Keratinocyte (primary cell): ENCODE measurements at regions not wholly inside any gene's neighbourhood (a gene's known extent, or its start where the extent isn't known, plus 50 kb on each side); places are given as distances from the start of the nearest gene placed in this dataset.

ENCODE experiments used
- DNase-seq: peaks from one replicate; pipeline ENCODE4 v3.0.0-alpha.2; 2011; ENCODE audit warnings: low read depth, missing footprints, low spot score
- FAIRE-seq: peaks from 2 replicates; lab custom pipeline; 2011; peaks lifted over from hg19 to GRCh38; lab: Jason Lieb, UNC
- H2AFZ ChIP-seq: 2 replicates; pipeline ENCODE4 v1.6.0; 2012; ENCODE audit warnings: low read length, control low read depth, inconsistent platforms; ENCODE audit not compliant: control insufficient read depth
- H3K27ac ChIP-seq: 2 replicates; pipeline ENCODE4 v1.5.1; 2011; ENCODE audit warnings: low read length; ENCODE audit not compliant: control insufficient read depth, insufficient read depth
- H3K27me3 ChIP-seq: 3 replicates; pipeline ENCODE4 v1.6.0; 2011; ENCODE audit warnings: low read length; ENCODE audit not compliant: control insufficient read depth, insufficient read depth; ENCODE audit errors: extremely low read depth
- H3K36me3 ChIP-seq, 2 experiments: 2 replicates in 1 of 2; 3 replicates in 1 of 2; pipeline ENCODE4 v1.5.1; 2011; ENCODE audit warnings: low read length in 2 of 2, mild to moderate bottlenecking in 1 of 2; ENCODE audit not compliant: control insufficient read depth in 2 of 2, insufficient read depth in 2 of 2; ENCODE audit errors: extremely low read depth in 1 of 2
- H3K4me1 ChIP-seq: 3 replicates; pipeline ENCODE4 v1.5.1; 2011; ENCODE audit warnings: low read length; ENCODE audit not compliant: control insufficient read depth, insufficient read depth; ENCODE audit errors: extremely low read depth
- H3K4me2 ChIP-seq: 3 replicates; pipeline ENCODE4 v1.6.0; 2011; ENCODE audit warnings: low read depth, low read length; ENCODE audit not compliant: control insufficient read depth, insufficient read depth; ENCODE audit errors: extremely low read depth
- H3K4me3 ChIP-seq, 3 experiments: fragments of 200-600 bp in 1 of 3; sonication (generic) in 1 of 3; 2 replicates in 2 of 3; 3 replicates in 1 of 3; pipeline ENCODE4 v1.5.1; 2011 to 2016; ENCODE audit warnings: low read length in 3 of 3, mild to moderate bottlenecking in 3 of 3, control low read depth in 2 of 3, inconsistent platforms in 1 of 3, low read depth in 1 of 3, mixed read lengths in 1 of 3, mixed run types in 1 of 3, moderate library complexity in 1 of 3; ENCODE audit not compliant: control insufficient read depth in 2 of 3, insufficient read depth in 2 of 3; ENCODE audit errors: extremely low read depth in 1 of 3
- H3K79me2 ChIP-seq: 2 replicates; pipeline ENCODE4 v1.6.0; 2012; ENCODE audit warnings: low read length; ENCODE audit not compliant: control insufficient read depth, insufficient read depth
- H3K9ac ChIP-seq: 3 replicates; pipeline ENCODE4 v1.6.0; 2011; ENCODE audit warnings: low read length; ENCODE audit not compliant: control insufficient read depth, insufficient read depth; ENCODE audit errors: extremely low read depth
- H3K9me1 ChIP-seq: 3 replicates; pipeline ENCODE4 v1.6.0; 2011; ENCODE audit warnings: low read length; ENCODE audit not compliant: control insufficient read depth, insufficient read depth; ENCODE audit errors: extremely low read depth
- H3K9me3 ChIP-seq: 2 replicates; pipeline ENCODE4 v1.5.1; 2012; ENCODE audit warnings: low read depth, low read length; ENCODE audit not compliant: control insufficient read depth
- H4K20me1 ChIP-seq: 3 replicates; pipeline ENCODE4 v1.6.0; 2011; ENCODE audit warnings: low read length; ENCODE audit not compliant: control insufficient read depth, insufficient read depth; ENCODE audit errors: extremely low read depth
- EZH2 ChIP-seq: IDR thresholded peaks from one replicate; pipeline ENCODE4 v1.6.1; 2012; ENCODE audit warnings: inconsistent platforms, mild to moderate bottlenecking, low read length, moderate library complexity
- dilution Hi-C: fragments of 300-500 bp; cut with MboI; formaldehyde crosslinking; loops from one replicate; pipeline ENCODE4 v1.7.0; 2020; ENCODE audit warnings: low sequenced_read_pairs; ENCODE audit not compliant: extremely low pct_ligation_motif_present
- TF ChIP-seq, protein P1 (sequence below), 3 experiments: IDR thresholded peaks in 1 of 3; conservative IDR thresholded peaks in 1 of 3; optimal IDR thresholded peaks in 1 of 3; 2 replicates in 2 of 3; 3 replicates in 1 of 3; pipeline versions ENCODE3 to v1.5.1; 2011; ENCODE audit warnings: low read length in 3 of 3, mild to moderate bottlenecking in 3 of 3, moderate library complexity in 2 of 3, control low read depth in 1 of 3, inconsistent platforms in 1 of 3; ENCODE audit not compliant: insufficient read depth in 2 of 3; ENCODE audit errors: extremely low read depth in 1 of 3

DNA sequence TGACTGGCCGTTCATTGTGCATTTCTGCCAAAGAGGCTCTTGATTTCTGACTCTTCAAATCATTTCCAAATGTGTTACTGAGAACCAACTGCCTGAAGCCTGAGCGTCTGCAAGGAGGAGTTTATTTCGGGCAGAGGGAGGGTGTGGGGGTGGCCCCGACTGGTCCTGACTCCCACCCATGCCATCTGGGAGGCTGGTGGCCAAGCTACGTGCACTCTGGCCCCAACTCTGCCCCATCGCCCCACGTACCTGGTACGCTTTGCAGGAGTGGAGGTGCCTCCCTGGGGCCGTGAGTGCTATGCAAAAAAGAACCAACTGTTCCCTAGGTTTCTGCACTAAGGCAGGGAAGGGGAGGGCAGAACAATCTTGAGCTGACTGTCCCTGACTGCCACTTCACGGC lies 846.8 kb downstream of the BRD1 start:
- no peak for TF ChIP-seq EZH2
- TF ChIP-seq, protein P1, sequence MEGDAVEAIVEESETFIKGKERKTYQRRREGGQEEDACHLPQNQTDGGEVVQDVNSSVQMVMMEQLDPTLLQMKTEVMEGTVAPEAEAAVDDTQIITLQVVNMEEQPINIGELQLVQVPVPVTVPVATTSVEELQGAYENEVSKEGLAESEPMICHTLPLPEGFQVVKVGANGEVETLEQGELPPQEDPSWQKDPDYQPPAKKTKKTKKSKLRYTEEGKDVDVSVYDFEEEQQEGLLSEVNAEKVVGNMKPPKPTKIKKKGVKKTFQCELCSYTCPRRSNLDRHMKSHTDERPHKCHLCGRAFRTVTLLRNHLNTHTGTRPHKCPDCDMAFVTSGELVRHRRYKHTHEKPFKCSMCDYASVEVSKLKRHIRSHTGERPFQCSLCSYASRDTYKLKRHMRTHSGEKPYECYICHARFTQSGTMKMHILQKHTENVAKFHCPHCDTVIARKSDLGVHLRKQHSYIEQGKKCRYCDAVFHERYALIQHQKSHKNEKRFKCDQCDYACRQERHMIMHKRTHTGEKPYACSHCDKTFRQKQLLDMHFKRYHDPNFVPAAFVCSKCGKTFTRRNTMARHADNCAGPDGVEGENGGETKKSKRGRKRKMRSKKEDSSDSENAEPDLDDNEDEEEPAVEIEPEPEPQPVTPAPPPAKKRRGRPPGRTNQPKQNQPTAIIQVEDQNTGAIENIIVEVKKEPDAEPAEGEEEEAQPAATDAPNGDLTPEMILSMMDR (optimal IDR thresholded peaks at IDR 0.05 in 1 of 3, IDR thresholded peaks at IDR 0.05 in 1 of 3, conservative IDR thresholded peaks at IDR 0.05 in 1 of 3; ENCODE audit: extremely low read depth in 1 of 3, insufficient read depth in 2 of 3, low read length in 3 of 3): no peak
- no peaks in the 10 kb centered on the region for H3K79me2 ChIP-seq
- no peaks in the 10 kb centered on the region for H3K36me3 ChIP-seq
- no peak overlapping the region for H3K4me3 ChIP-seq
- no peaks in the 10 kb centered on the region for H3K4me1 ChIP-seq
- FAIRE-seq (no peak), DNase-seq (no peak)
- H3K9me3 ChIP-seq: peaks cover 12% of the 10 kb centered on the region
- no peak overlapping the region for H3K27ac ChIP-seq
- dilution Hi-C loops: no loop called here
- no peak overlapping the region for H3K4me2 ChIP-seq
- no peak overlapping the region for H3K9ac ChIP-seq
- H3K27me3 ChIP-seq: no peaks in the 10 kb centered on the region
- H4K20me1 ChIP-seq: no peaks in the 10 kb centered on the region
- no peaks in the 10 kb centered on the region for H3K9me1 ChIP-seq
- H2AFZ ChIP-seq: no peak overlapping the region

DNA sequence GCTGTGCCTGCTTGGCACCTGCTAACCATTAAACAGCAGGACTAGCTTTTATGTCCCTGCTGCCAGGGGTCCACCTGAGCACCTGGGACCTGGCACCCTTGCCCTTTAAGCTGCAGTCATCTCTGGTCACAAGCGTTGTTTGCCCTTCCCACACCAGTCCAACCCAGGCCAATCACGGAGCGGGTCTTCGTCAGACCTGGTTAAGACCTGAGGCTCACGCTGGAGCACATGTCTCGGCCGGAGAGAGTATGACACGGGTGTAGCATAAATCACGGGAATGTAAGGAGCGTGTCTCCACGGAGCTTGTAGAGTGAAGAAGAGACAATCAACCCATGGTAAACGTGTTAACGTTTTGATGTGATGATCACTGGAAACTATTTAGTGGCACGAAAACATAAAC lies 847.3 kb downstream of the BRD1 start:
- Histone ChIP-seq H3K79me2 (no peaks in the 10 kb centered on the region), H3K9ac (no peak overlapping the region), H3K9me3 (peaks cover 12% of the 10 kb centered on the region), H3K27ac (no peak overlapping the region), H3K4me3 (no peak overlapping the region), H2AFZ (no peak overlapping the region), H3K27me3 (no peaks in the 10 kb centered on the region), H4K20me1 (no peaks in the 10 kb centered on the region), H3K9me1 (no peaks in the 10 kb centered on the region), H3K36me3 (no peaks in the 10 kb centered on the region), H3K4me1 (no peaks in the 10 kb centered on the region), H3K4me2 (no peak overlapping the region)
- DNase-seq (no peak), FAIRE-seq (no peak)
- dilution Hi-C loops: no loop called here
- TF ChIP-seq EZH2: no peak
- TF ChIP-seq, protein P1 (optimal IDR thresholded peaks at IDR 0.05 in 1 of 3, IDR thresholded peaks at IDR 0.05 in 1 of 3, conservative IDR thresholded peaks at IDR 0.05 in 1 of 3; ENCODE audit: extremely low read depth in 1 of 3, insufficient read depth in 2 of 3, low read length in 3 of 3): no peak
